ENCODE measurements at regions not wholly inside any gene's neighbourhood (a gene's known extent, or its start where the extent isn't known, plus 50 kb on each side); places are given as distances from the start of the nearest gene placed in this dataset.
A peak's percentile ranks its signal among the peaks of the same experiment; 100 is the strongest.

DNA sequence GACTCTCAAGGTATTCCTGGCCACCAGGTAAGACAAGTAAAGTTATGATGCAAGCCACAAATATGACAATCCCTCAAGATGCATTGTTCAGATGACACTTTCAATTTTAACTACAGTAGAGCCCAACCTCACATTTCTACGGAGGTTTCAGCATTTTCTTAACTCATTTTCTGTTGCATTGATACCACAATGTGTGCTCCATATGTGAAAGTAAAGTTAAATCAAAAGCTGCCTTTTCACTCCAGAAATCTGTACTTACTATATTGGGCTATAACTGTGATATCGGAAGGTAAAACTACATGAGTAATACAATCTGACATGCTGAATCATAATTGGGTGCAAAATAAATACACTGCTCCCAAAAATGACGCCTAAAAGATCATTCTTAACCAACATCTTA is 333.6 kb upstream of the MEF2C start:
- H3K9me3 Mint-ChIP-seq (ENCODE audit: unreplicated experiment) = no peaks in the 10 kb centered on the region
- H4K20me1 ChIP-seq (ENCODE audit: insufficient read depth, low read length) = no peaks in the 10 kb centered on the region
- H3K79me2 ChIP-seq (ENCODE audit: insufficient read depth, low read length) = no peaks in the 10 kb centered on the region
- no peak for FAIRE-seq
- no peaks in the 10 kb centered on the region for H3K27me3 ChIP-seq (ENCODE audit: insufficient read depth, low read length)
- H3K27me3 Mint-ChIP-seq (ENCODE audit: low read depth, unreplicated experiment) = no peaks in the 10 kb centered on the region
- no peaks in the 10 kb centered on the region for H3K36me3 ChIP-seq (ENCODE audit: insufficient read depth, low read length)
- peaks cover 10% of the 10 kb centered on the region for H3K4me1 Mint-ChIP-seq (ENCODE audit: low read depth, unreplicated experiment)
- no peaks in the 10 kb centered on the region for H3K36me3 Mint-ChIP-seq (ENCODE audit: low read depth, unreplicated experiment)
- TF ChIP-seq, protein P1, sequence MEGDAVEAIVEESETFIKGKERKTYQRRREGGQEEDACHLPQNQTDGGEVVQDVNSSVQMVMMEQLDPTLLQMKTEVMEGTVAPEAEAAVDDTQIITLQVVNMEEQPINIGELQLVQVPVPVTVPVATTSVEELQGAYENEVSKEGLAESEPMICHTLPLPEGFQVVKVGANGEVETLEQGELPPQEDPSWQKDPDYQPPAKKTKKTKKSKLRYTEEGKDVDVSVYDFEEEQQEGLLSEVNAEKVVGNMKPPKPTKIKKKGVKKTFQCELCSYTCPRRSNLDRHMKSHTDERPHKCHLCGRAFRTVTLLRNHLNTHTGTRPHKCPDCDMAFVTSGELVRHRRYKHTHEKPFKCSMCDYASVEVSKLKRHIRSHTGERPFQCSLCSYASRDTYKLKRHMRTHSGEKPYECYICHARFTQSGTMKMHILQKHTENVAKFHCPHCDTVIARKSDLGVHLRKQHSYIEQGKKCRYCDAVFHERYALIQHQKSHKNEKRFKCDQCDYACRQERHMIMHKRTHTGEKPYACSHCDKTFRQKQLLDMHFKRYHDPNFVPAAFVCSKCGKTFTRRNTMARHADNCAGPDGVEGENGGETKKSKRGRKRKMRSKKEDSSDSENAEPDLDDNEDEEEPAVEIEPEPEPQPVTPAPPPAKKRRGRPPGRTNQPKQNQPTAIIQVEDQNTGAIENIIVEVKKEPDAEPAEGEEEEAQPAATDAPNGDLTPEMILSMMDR (IDR thresholded peaks at IDR 0.05; ENCODE audit: insufficient read depth, low read depth, low read length) = no peak
- no peak for TF ChIP-seq EZH2 (IDR thresholded peaks at IDR 0.05; ENCODE audit: insufficient read depth, low read length)
- H3K4me3 ChIP-seq (ENCODE audit: insufficient read depth, low read depth, low read length) = no peak overlapping the region
- H3K9ac ChIP-seq (ENCODE audit: low read length) = no peak overlapping the region
- no peak overlapping the region for H3K27ac ChIP-seq (ENCODE audit: low read depth, low read length)
- peaks cover 7% of the 10 kb centered on the region for H3K4me1 ChIP-seq (ENCODE audit: insufficient read depth, low read length)
- no peak overlapping the region for H2AFZ ChIP-seq (ENCODE audit: low read depth, low read length)
- H3K4me3 Mint-ChIP-seq (ENCODE audit: unreplicated experiment) = no peak overlapping the region
- H3K9me3 ChIP-seq (ENCODE audit: insufficient read depth, low read depth, low read length) = no peaks in the 10 kb centered on the region
- H3K4me2 ChIP-seq (ENCODE audit: low read length) = no peak overlapping the region
- H3K27ac Mint-ChIP-seq (ENCODE audit: unreplicated experiment) = no peak overlapping the region
- no peak for DNase-seq (ENCODE audit: low read depth)

DNA sequence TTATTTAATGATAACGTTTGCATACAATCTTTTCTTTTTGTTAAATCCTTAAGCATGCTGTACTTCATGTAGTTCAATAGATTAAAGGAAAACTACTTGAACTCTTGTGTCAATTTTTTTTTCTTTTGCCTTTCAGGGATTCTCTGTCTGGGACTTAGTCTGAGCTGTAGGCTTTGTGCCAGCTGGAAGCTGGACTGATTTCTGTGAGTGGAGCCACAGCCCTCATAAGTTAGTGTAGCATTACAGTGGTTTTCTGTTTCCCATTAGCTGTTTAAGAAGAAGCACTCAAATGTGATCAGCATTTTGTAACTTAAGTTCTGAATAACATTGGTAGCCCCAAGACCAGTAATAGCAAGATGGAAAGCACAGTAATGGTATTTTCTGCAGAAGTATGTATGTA is 330.6 kb upstream of the MEF2C start:
- Histone ChIP-seq H3K27me3 (ENCODE audit: insufficient read depth, low read length) (no peaks in the 10 kb centered on the region), H3K4me3 (ENCODE audit: insufficient read depth, low read depth, low read length) (no peak overlapping the region), H3K9ac (ENCODE audit: low read length) (no peak overlapping the region), H3K27ac (ENCODE audit: low read depth, low read length) (no peak overlapping the region), H3K9me3 (ENCODE audit: insufficient read depth, low read depth, low read length) (no peaks in the 10 kb centered on the region), H3K4me1 (ENCODE audit: insufficient read depth, low read length) (peaks cover 13% of the 10 kb centered on the region), H3K79me2 (ENCODE audit: insufficient read depth, low read length) (no peaks in the 10 kb centered on the region), H2AFZ (ENCODE audit: low read depth, low read length) (no peak overlapping the region), H3K36me3 (ENCODE audit: insufficient read depth, low read length) (no peaks in the 10 kb centered on the region), H4K20me1 (ENCODE audit: insufficient read depth, low read length) (no peaks in the 10 kb centered on the region), H3K4me2 (ENCODE audit: low read length) (no peak overlapping the region)
- peaks cover 11% of the 10 kb centered on the region for H3K4me1 Mint-ChIP-seq (ENCODE audit: low read depth, unreplicated experiment)
- no peak overlapping the region for H3K4me3 Mint-ChIP-seq (ENCODE audit: unreplicated experiment)
- H3K27me3 Mint-ChIP-seq (ENCODE audit: low read depth, unreplicated experiment) = no peaks in the 10 kb centered on the region
- H3K9me3 Mint-ChIP-seq (ENCODE audit: unreplicated experiment) = no peaks in the 10 kb centered on the region
- peak; percentile 89 for DNase-seq (ENCODE audit: low read depth)
- H3K36me3 Mint-ChIP-seq (ENCODE audit: low read depth, unreplicated experiment) = no peaks in the 10 kb centered on the region
- TF ChIP-seq, protein P1 (IDR thresholded peaks at IDR 0.05; ENCODE audit: insufficient read depth, low read depth, low read length) = no peak
- no peak for TF ChIP-seq EZH2 (IDR thresholded peaks at IDR 0.05; ENCODE audit: insufficient read depth, low read length)
- H3K27ac Mint-ChIP-seq (ENCODE audit: unreplicated experiment) = no peak overlapping the region
- no peak for FAIRE-seq

DNA sequence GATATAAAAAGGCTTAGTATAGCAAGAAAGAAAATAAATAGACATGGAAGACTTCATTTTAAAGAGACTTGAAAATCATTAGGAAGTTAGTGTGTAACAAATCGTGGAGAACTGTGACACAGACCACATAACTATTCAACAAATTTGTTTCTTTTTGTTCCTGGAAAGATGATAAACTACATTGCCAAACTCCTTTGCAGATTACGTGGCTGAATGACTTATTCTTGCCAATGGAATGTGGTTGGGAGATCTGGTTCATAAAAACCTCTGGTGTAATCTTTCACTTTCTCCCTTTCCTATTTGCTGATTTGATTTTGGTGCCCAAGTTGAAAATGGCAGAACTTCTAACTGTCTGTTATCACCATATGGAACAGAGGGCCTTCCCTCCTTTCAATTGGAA is 328.9 kb upstream of the MEF2C start:
- DNase-seq (ENCODE audit: low read depth) (peak; percentile 97), FAIRE-seq (peak; percentile 13)
- Histone ChIP-seq H3K4me2 (ENCODE audit: low read length) (peak overlapping the region; percentile 65), H4K20me1 (ENCODE audit: insufficient read depth, low read length) (no peaks in the 10 kb centered on the region), H3K9ac (ENCODE audit: low read length) (no peak overlapping the region), H3K79me2 (ENCODE audit: insufficient read depth, low read length) (no peaks in the 10 kb centered on the region), H3K36me3 (ENCODE audit: insufficient read depth, low read length) (no peaks in the 10 kb centered on the region), H3K4me1 (ENCODE audit: insufficient read depth, low read length) (peaks cover 13% of the 10 kb centered on the region), H3K9me3 (ENCODE audit: insufficient read depth, low read depth, low read length) (no peaks in the 10 kb centered on the region), H2AFZ (ENCODE audit: low read depth, low read length) (peak overlapping the region; percentile 1), H3K27me3 (ENCODE audit: insufficient read depth, low read length) (no peaks in the 10 kb centered on the region), H3K27ac (ENCODE audit: low read depth, low read length) (peak overlapping the region; percentile 25), H3K4me3 (ENCODE audit: insufficient read depth, low read depth, low read length) (no peak overlapping the region)
- H3K27me3 Mint-ChIP-seq (ENCODE audit: low read depth, unreplicated experiment) = no peaks in the 10 kb centered on the region
- TF ChIP-seq, protein P1 (IDR thresholded peaks at IDR 0.05; ENCODE audit: insufficient read depth, low read depth, low read length) = no peak
- no peak for TF ChIP-seq EZH2 (IDR thresholded peaks at IDR 0.05; ENCODE audit: insufficient read depth, low read length)
- H3K9me3 Mint-ChIP-seq (ENCODE audit: unreplicated experiment) = no peaks in the 10 kb centered on the region
- H3K36me3 Mint-ChIP-seq (ENCODE audit: low read depth, unreplicated experiment) = no peaks in the 10 kb centered on the region
- H3K27ac Mint-ChIP-seq (ENCODE audit: unreplicated experiment) = no peak overlapping the region
- no peak overlapping the region for H3K4me3 Mint-ChIP-seq (ENCODE audit: unreplicated experiment)
- peaks cover 11% of the 10 kb centered on the region for H3K4me1 Mint-ChIP-seq (ENCODE audit: low read depth, unreplicated experiment)
